ENCODE measurements at regions not wholly inside any gene's neighbourhood (a gene's known extent, or its start where the extent isn't known, plus 50 kb on each side); places are given as distances from the start of the nearest gene placed in this dataset.
"Not testable (repeated sequence)": the region's sequence is repeated elsewhere in the genome, so short reads cannot be mapped to it uniquely, and the experiment has no call there.

DNA sequence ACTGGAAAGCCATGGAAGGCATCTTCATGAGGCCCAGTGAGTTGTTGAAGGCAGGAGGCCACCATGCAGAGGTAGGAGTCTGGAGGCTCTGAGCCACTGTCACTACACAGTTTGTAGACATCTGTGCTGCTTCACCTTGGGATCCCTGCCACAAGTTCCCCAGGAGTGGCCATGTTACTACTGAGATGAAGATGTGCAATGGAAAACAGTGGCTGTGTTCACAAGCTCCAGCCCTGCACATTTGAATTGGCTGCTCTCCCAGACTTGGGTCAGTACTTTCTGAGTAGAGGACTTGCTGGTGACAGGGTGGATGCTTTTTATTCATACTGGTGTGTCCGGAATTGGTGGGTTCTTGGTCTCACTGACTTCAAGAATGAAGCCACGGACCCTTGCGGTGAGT, 86.9 kb upstream of the C15orf39 start:
- Histone ChIP-seq H3K27me3 (replicated peaks; ENCODE audit: insufficient read depth, low read depth, low read length, poor library complexity) (no peaks in the 10 kb centered on the region), H3K36me3 (ENCODE audit: insufficient read depth, low read length, poor library complexity, severe bottlenecking) (no peaks in the 10 kb centered on the region), H3K4me1 (ENCODE audit: insufficient read depth, low read length, poor library complexity, severe bottlenecking) (no peaks in the 10 kb centered on the region), H3K9me3 (ENCODE audit: low read depth, low read length, poor library complexity, severe bottlenecking) (peaks cover 2% of the 10 kb centered on the region), H3K4me3 (ENCODE audit: low read depth, low read length, poor library complexity, severe bottlenecking) (no peak overlapping the region), H3K27ac (ENCODE audit: low read depth, low read length, poor library complexity, severe bottlenecking) (no peak overlapping the region)
- no peak for TF ChIP-seq EZH2 (IDR thresholded peaks at IDR 0.05; ENCODE audit: borderline replicate concordance, low read depth, low read length, poor library complexity, severe bottlenecking)
- TF ChIP-seq, protein P1, sequence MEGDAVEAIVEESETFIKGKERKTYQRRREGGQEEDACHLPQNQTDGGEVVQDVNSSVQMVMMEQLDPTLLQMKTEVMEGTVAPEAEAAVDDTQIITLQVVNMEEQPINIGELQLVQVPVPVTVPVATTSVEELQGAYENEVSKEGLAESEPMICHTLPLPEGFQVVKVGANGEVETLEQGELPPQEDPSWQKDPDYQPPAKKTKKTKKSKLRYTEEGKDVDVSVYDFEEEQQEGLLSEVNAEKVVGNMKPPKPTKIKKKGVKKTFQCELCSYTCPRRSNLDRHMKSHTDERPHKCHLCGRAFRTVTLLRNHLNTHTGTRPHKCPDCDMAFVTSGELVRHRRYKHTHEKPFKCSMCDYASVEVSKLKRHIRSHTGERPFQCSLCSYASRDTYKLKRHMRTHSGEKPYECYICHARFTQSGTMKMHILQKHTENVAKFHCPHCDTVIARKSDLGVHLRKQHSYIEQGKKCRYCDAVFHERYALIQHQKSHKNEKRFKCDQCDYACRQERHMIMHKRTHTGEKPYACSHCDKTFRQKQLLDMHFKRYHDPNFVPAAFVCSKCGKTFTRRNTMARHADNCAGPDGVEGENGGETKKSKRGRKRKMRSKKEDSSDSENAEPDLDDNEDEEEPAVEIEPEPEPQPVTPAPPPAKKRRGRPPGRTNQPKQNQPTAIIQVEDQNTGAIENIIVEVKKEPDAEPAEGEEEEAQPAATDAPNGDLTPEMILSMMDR (conservative IDR thresholded peaks at IDR 0.05; ENCODE audit: low read depth, low read length) = no peak
- intact Hi-C loops (cut with micrococcal nuclease; ENCODE audit: unreplicated experiment) = no loop called here
- CTCF ChIA-PET = no interaction called here
- no peak for DNase-seq (ENCODE audit: low spot score)
- no TSS peak for BruUV-seq (replicated peaks)
- POLR2A ChIA-PET (ENCODE audit: low non-redundant PET) = no interaction called here

DNA sequence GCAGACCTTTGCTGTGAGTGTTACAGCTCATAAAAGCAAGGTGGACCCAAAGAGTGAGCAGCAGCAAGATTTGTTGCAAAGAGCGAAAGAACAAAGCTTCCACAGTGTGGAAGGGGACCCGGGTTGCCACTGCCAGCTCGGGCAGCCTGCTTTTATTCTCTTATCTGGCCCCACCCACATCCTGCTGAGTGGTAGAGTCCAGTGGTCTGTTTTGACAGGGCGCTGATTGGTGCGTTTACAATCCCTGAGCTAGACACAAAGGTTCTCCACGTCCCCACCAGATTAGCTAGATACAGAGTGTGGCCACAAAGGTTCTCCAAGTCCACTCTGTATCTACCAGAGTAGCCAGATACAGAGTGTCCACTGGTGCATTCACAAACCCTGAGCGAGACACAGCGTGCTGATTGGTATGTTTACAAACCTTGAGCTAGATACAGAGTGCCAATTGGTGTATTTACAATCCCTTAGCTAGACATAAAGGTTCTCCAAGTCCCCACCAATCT, 86.2 kb upstream of the C15orf39 start:
- DNase-seq (ENCODE audit: low spot score); POLR2A ChIA-PET (ENCODE audit: low non-redundant PET); CTCF ChIA-PET; intact Hi-C loops (cut with micrococcal nuclease; ENCODE audit: unreplicated experiment); H3K27me3 ChIP-seq (replicated peaks; ENCODE audit: insufficient read depth, low read depth, low read length, poor library complexity); H3K4me3 ChIP-seq (ENCODE audit: low read depth, low read length, poor library complexity, severe bottlenecking); BruUV-seq (replicated peaks); H3K27ac ChIP-seq (ENCODE audit: low read depth, low read length, poor library complexity, severe bottlenecking); H3K4me1 ChIP-seq (ENCODE audit: insufficient read depth, low read length, poor library complexity, severe bottlenecking); H3K9me3 ChIP-seq (ENCODE audit: low read depth, low read length, poor library complexity, severe bottlenecking); H3K36me3 ChIP-seq (ENCODE audit: insufficient read depth, low read length, poor library complexity, severe bottlenecking): not testable (repeated sequence)

DNA sequence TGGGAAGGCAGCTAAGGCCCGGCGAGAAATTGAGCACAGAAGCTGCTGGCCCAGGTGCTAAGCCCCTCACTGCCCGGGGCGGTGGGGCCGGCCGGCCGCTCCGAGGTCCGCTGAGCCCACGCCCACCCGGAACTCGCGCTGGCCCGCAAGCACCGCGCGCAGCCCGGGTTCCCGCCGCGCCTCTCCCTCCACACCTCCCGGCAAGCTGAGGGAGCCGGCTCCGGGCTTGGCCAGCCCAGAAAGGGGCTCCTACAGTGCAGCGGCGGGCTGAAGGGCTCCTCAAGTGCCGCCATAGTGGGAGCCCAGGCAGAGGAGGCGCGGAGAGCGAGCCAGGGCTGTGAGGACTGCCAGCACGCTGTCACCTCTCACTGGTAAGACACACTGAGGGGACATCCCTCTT, 85.5 kb upstream of the C15orf39 start:
- H3K4me3 ChIP-seq (ENCODE audit: low read depth, low read length, poor library complexity, severe bottlenecking); BruUV-seq (replicated peaks); DNase-seq (ENCODE audit: low spot score); CTCF ChIA-PET; H3K36me3 ChIP-seq (ENCODE audit: insufficient read depth, low read length, poor library complexity, severe bottlenecking); POLR2A ChIA-PET (ENCODE audit: low non-redundant PET); H3K27me3 ChIP-seq (replicated peaks; ENCODE audit: insufficient read depth, low read depth, low read length, poor library complexity); H3K27ac ChIP-seq (ENCODE audit: low read depth, low read length, poor library complexity, severe bottlenecking); H3K4me1 ChIP-seq (ENCODE audit: insufficient read depth, low read length, poor library complexity, severe bottlenecking); intact Hi-C loops (cut with micrococcal nuclease; ENCODE audit: unreplicated experiment); H3K9me3 ChIP-seq (ENCODE audit: low read depth, low read length, poor library complexity, severe bottlenecking): not testable (repeated sequence)

DNA sequence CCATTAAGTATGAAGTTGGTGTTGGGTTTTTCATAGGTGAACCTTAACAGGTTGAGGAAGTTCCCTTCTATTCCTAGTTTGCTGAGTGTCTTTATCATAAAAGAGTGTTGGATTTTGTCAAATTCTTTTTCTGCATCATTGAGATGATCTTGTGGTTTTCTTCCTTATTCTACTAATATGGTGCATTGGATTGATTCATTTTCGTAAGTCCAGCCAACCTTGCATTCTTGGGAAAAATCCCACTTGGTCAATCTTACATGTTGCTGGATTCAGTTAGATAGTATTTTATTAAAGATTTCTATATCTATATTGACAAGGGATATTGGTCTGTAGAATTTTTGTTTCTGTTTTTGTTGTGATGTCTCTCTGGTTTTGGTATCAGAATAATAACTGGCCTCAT, 83.7 kb upstream of the C15orf39 start:
- POLR2A ChIA-PET (ENCODE audit: low non-redundant PET) = no interaction called here
- no peak for DNase-seq (ENCODE audit: low spot score)
- Histone ChIP-seq H3K4me1 (ENCODE audit: insufficient read depth, low read length, poor library complexity, severe bottlenecking) (no peaks in the 10 kb centered on the region), H3K9me3 (ENCODE audit: low read depth, low read length, poor library complexity, severe bottlenecking) (peaks cover 2% of the 10 kb centered on the region), H3K27ac (ENCODE audit: low read depth, low read length, poor library complexity, severe bottlenecking) (no peak overlapping the region), H3K27me3 (replicated peaks; ENCODE audit: insufficient read depth, low read depth, low read length, poor library complexity) (no peaks in the 10 kb centered on the region), H3K4me3 (ENCODE audit: low read depth, low read length, poor library complexity, severe bottlenecking) (no peak overlapping the region), H3K36me3 (ENCODE audit: insufficient read depth, low read length, poor library complexity, severe bottlenecking) (no peaks in the 10 kb centered on the region)
- CTCF ChIA-PET = no interaction called here
- no TSS peak for BruUV-seq (replicated peaks)
- TF ChIP-seq EZH2 (IDR thresholded peaks at IDR 0.05; ENCODE audit: borderline replicate concordance, low read depth, low read length, poor library complexity, severe bottlenecking) = no peak
- TF ChIP-seq, protein P1 (conservative IDR thresholded peaks at IDR 0.05; ENCODE audit: low read depth, low read length) = no peak
- intact Hi-C loops (cut with micrococcal nuclease; ENCODE audit: unreplicated experiment) = no loop called here

- H3K36me3 ChIP-seq (ENCODE audit: insufficient read depth, low read length, poor library complexity, severe bottlenecking); H3K27ac ChIP-seq (ENCODE audit: low read depth, low read length, poor library complexity, severe bottlenecking); BruUV-seq (replicated peaks); CTCF ChIA-PET; POLR2A ChIA-PET (ENCODE audit: low non-redundant PET); H3K4me3 ChIP-seq (ENCODE audit: low read depth, low read length, poor library complexity, severe bottlenecking); intact Hi-C loops (cut with micrococcal nuclease; ENCODE audit: unreplicated experiment); H3K27me3 ChIP-seq (replicated peaks; ENCODE audit: insufficient read depth, low read depth, low read length, poor library complexity); DNase-seq (ENCODE audit: low spot score); H3K9me3 ChIP-seq (ENCODE audit: low read depth, low read length, poor library complexity, severe bottlenecking); H3K4me1 ChIP-seq (ENCODE audit: insufficient read depth, low read length, poor library complexity, severe bottlenecking): not testable (repeated sequence)
These were observed 82.4 kb upstream of the C15orf39 start for GRCh38 chr15:75119312-75119711.

Measured in A673 (cell line).